ENCODE measurements at regions not wholly inside any gene's neighbourhood (a gene's known extent, or its start where the extent isn't known, plus 50 kb on each side); places are given as distances from the start of the nearest gene placed in this dataset.

DNA sequence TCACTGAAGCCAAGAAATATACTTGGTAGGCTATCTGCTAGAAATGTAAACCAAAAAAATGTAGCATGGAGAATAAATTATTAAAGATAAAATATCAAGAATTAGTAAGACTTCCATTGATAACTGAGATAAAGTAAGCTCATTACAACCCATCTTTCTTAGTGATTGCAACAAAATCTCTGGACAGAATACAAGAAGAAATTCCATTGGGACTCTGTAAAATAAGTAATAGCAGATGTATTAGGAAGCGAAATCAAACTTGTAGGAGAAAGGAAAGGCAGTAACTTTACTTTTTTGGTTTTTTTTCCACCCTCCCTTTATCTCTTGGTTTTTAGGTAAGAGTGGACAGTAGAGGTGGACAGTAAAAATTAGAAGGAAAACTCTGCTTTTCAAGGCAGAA is 605.7 kb downstream of the DACH1 start:
- TF ChIP-seq, protein P1, sequence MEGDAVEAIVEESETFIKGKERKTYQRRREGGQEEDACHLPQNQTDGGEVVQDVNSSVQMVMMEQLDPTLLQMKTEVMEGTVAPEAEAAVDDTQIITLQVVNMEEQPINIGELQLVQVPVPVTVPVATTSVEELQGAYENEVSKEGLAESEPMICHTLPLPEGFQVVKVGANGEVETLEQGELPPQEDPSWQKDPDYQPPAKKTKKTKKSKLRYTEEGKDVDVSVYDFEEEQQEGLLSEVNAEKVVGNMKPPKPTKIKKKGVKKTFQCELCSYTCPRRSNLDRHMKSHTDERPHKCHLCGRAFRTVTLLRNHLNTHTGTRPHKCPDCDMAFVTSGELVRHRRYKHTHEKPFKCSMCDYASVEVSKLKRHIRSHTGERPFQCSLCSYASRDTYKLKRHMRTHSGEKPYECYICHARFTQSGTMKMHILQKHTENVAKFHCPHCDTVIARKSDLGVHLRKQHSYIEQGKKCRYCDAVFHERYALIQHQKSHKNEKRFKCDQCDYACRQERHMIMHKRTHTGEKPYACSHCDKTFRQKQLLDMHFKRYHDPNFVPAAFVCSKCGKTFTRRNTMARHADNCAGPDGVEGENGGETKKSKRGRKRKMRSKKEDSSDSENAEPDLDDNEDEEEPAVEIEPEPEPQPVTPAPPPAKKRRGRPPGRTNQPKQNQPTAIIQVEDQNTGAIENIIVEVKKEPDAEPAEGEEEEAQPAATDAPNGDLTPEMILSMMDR (IDR thresholded peaks at IDR 0.05): no peak
- no peak for TF ChIP-seq POLR2A (IDR thresholded peaks at IDR 0.05)
- no peak for TF ChIP-seq EP300 (IDR thresholded peaks at IDR 0.05)
- Histone ChIP-seq H3K27ac (no peak overlapping the region), H3K4me1 (no peaks in the 10 kb centered on the region), H3K36me3 (no peaks in the 10 kb centered on the region), H3K4me3 (no peak overlapping the region), H3K9me3 (no peaks in the 10 kb centered on the region), H3K27me3 (no peaks in the 10 kb centered on the region)
- WGBS, 2 donors: 56 to 67% methylated on average over 1 of the region's 1 CpG
- DNase-seq (ENCODE audit: low spot score in 2 of 2): no peak

- Histone ChIP-seq H3K27me3 (no peaks in the 10 kb centered on the region), H3K4me1 (no peaks in the 10 kb centered on the region), H3K27ac (no peak overlapping the region), H3K9me3 (no peaks in the 10 kb centered on the region), H3K36me3 (no peaks in the 10 kb centered on the region), H3K4me3 (no peak overlapping the region)
- DNase-seq (ENCODE audit: low spot score in 2 of 2): no peak
- TF ChIP-seq POLR2A (IDR thresholded peaks at IDR 0.05) (no peak), EP300 (IDR thresholded peaks at IDR 0.05) (no peak)
- TF ChIP-seq, protein P1 (IDR thresholded peaks at IDR 0.05): no peak
- 72 to 80% methylated on average over 1 of the region's 1 CpG for WGBS, 2 donors
These were observed 606.8 kb downstream of the DACH1 start for GRCh38 chr13:71260246-71260645.

DNA sequence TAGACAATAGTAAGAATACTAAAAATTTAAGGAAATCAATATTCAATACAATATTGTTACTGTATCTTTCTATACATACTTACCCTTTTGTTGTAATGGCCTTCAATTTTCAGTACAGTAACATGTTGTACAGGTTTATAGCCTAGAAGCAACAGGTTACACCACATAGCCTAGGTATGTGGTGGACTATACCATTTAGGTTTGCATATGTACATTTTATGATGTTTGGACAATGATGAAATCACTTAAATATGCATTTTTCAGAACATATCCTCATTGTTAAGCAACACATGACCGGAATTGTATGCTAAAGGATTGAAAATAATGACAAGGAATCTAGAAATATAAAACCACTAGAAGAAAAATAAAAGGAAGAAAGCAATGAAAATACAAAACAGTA is 611.4 kb downstream of the DACH1 start:
- Histone ChIP-seq H3K36me3 (no peaks in the 10 kb centered on the region), H3K9me3 (no peaks in the 10 kb centered on the region), H3K27me3 (no peaks in the 10 kb centered on the region), H3K4me1 (no peaks in the 10 kb centered on the region), H3K4me3 (no peak overlapping the region), H3K27ac (no peak overlapping the region)
- TF ChIP-seq EP300 (IDR thresholded peaks at IDR 0.05) (no peak), POLR2A (IDR thresholded peaks at IDR 0.05) (no peak)
- TF ChIP-seq, protein P1 (IDR thresholded peaks at IDR 0.05): no peak
- 83% methylated on average over 1 of the region's 1 CpG for WGBS, 2 donors
- DNase-seq (ENCODE audit: low spot score in 2 of 2): no peak

DNA sequence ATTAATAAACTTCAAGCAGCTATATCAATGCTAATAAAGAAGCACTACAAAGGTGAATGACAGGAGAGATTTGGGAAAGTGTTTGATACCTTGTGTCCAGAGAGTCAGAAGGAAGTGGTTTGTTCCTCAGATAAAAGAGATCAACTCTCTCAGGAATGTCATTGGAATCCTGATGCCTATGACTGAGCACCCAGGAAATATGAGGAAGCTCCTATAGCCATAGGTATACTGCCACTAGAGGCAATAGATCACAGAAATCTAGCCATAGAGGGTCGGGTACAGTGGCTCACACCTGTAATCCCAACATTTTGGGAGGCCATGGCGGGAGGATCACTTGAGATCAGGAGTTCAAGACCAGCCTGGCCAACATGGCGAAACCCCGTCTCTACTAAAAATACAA is 612.6 kb downstream of the DACH1 start:
- H3K27ac ChIP-seq: no peak overlapping the region
- H3K4me3 ChIP-seq: no peak overlapping the region
- H3K27me3 ChIP-seq: no peaks in the 10 kb centered on the region
- H3K36me3 ChIP-seq: no peaks in the 10 kb centered on the region
- no peak for DNase-seq (ENCODE audit: low spot score in 2 of 2)
- 90 to 91% methylated on average over 4 of the region's 4 CpGs for WGBS, 2 donors
- H3K4me1 ChIP-seq: no peaks in the 10 kb centered on the region
- H3K9me3 ChIP-seq: no peaks in the 10 kb centered on the region
- no peak for TF ChIP-seq EP300 (IDR thresholded peaks at IDR 0.05)
- TF ChIP-seq POLR2A (IDR thresholded peaks at IDR 0.05): no peak
- TF ChIP-seq, protein P1 (IDR thresholded peaks at IDR 0.05): no peak

DNA sequence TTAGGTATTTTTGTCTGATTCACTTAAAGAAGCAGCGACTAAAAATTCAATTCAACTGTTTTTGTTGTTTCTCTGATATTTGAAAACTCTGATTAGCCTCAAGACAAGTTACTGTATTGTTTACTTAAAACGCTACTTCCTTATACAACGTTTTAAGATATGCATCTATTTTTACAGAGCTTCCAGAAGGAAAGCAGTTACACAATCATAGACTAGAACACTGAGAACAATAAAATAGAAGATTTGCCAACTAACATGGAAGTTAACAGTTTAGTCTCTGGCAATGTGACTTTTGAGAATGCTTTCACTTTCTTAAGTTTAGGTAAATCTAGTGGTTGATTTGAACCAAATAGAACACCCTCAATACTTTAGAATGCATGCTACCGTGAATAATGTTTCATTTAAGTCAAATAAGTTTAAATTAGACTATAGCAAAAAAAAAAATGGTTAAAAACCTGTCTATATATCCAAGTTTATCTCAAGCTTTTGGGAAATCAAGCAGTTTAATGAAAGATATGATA is 614.8 kb downstream of the DACH1 start:
- Histone ChIP-seq H3K4me1 (no peaks in the 10 kb centered on the region), H3K36me3 (no peaks in the 10 kb centered on the region), H3K4me3 (no peak overlapping the region), H3K27me3 (no peaks in the 10 kb centered on the region), H3K27ac (no peak overlapping the region), H3K9me3 (no peaks in the 10 kb centered on the region)
- DNase-seq (ENCODE audit: low spot score in 2 of 2): no peak
- WGBS, 2 donors: 46 to 50% methylated on average over 4 of the region's 4 CpGs
- TF ChIP-seq, protein P1 (IDR thresholded peaks at IDR 0.05): no peak
- TF ChIP-seq EP300 (IDR thresholded peaks at IDR 0.05): no peak

Data from tibial nerve (tissue), 4 donors.